D721Med (cell line): ENCODE measurements at regions not wholly inside any gene's neighbourhood (a gene's known extent, or its start where the extent isn't known, plus 50 kb on each side); places are given as distances from the start of the nearest gene placed in this dataset.
"Not testable (repeated sequence)": the region's sequence is repeated elsewhere in the genome, so short reads cannot be mapped to it uniquely, and the experiment has no call there.

ENCODE experiments used
- DNase-seq: peaks from one replicate; pipeline ENCODE4 v3.0.0; 2011; ENCODE audit warnings: low spot score; ENCODE audit not compliant: insufficient read length
- FAIRE-seq: peaks from 2 replicates; lab custom pipeline; 2011; peaks lifted over from hg19 to GRCh38; lab: Jason Lieb, UNC
- CTCF ChIP-seq: IDR thresholded peaks from 2 replicates; pipeline ENCODE4 v1.5.1; 2012; ENCODE audit warnings: mild to moderate bottlenecking, control low read depth; ENCODE audit not compliant: insufficient read depth; ENCODE audit errors: missing control alignments

- DNase-seq (no peak), FAIRE-seq (no peak)
- no peak for TF ChIP-seq CTCF
Measured at GRCh38 chr1:59212706-59213105, 84.2 kb upstream of the FGGY start.

GRCh38 chr1:59214248-59215208, 82.4 kb upstream of the FGGY start:
- DNase-seq (no peak), FAIRE-seq (no peak)
- no peak for TF ChIP-seq CTCF

- DNase-seq (no peak), FAIRE-seq (no peak)
- TF ChIP-seq CTCF, result no peak
Measured at GRCh38 chr1:59215766-59216291, 81.1 kb upstream of the FGGY start.

- not testable (repeated sequence) for DNase-seq, FAIRE-seq
Measured at GRCh38 chr1:59217439-59217838, 79.5 kb upstream of the FGGY start.

GRCh38 chr1:59218521-59219236, 78.2 kb upstream of the FGGY start:
- no peak for TF ChIP-seq CTCF
- FAIRE-seq, result no peak
- DNase-seq, result no peak

- TF ChIP-seq CTCF, result no peak
- FAIRE-seq, result no peak
Measured at GRCh38 chr1:59219916-59220315, 77.0 kb upstream of the FGGY start.

GRCh38 chr1:59220356-59220755, 76.5 kb upstream of the FGGY start:
- no peak for TF ChIP-seq CTCF
- DNase-seq (no peak), FAIRE-seq (no peak)

More at GRCh38 chr1:59219916-59220315, 77.0 kb upstream of the FGGY start:
- no peak for DNase-seq
